ENCODE measurements at regions not wholly inside any gene's neighbourhood (a gene's known extent, or its start where the extent isn't known, plus 50 kb on each side); places are given as distances from the start of the nearest gene placed in this dataset.

DNA sequence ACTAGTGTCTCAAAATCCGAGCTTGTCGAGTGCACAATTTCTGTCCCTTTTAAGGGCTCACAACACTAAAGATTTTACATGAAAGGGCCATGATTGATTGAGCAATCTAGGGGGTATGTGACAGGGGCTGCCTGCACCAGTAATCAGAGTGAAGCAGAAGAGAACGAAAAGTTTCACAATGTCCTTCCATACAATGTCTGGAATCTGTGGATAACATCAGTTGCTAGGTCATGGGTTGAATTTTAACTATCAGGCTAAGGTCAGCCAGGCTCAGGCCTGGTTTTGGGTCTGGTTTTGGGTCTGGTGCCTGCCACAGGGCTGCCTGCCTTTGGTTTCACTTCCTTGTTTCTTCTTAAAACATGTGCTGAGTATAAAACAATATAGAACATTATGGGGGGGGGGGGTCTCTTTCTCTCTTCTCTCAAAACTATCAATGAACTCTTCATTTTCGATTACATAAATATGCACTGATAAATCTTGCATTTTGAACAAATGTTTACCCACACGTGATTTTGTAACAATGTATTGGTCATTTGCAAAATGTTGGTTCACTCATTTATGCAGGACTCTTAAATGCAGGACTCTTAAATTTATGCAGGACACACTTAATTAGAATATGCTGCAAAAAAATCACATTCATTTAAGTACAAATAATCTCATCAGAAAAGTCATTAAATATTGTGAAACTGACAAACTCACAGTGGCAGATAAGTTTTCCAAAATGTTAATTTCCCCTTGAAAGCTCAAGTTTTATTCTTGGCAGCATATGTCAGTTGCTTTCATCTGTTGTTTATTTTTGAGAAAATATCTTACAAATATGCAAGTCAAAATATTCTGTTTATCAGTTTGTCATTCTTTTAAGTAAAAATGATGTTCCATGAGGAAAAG, 290.5 kb upstream of the KYNU start:
- Histone ChIP-seq H3K9me3 (ENCODE audit: control insufficient read depth, insufficient read depth, low read depth, low read length) (no peaks in the 10 kb centered on the region), H3K27me3 (ENCODE audit: control insufficient read depth, insufficient read depth, low read length) (no peaks in the 10 kb centered on the region), H3K4me3 (ENCODE audit: low read depth in 2 of 2, low read length in 2 of 2) (no peak overlapping the region), H3K4me1 (ENCODE audit: control insufficient read depth, insufficient read depth, low read length) (no peaks in the 10 kb centered on the region), H3K36me3 (ENCODE audit: control insufficient read depth, insufficient read depth, low read length) (no peaks in the 10 kb centered on the region), H3K27ac (ENCODE audit: low read length) (no peak overlapping the region)
- CTCF ChIA-PET: no interaction called here
- POLR2A ChIA-PET: no interaction called here
- no TSS peak for BruUV-seq (replicated peaks)
- TF ChIP-seq, protein P1, sequence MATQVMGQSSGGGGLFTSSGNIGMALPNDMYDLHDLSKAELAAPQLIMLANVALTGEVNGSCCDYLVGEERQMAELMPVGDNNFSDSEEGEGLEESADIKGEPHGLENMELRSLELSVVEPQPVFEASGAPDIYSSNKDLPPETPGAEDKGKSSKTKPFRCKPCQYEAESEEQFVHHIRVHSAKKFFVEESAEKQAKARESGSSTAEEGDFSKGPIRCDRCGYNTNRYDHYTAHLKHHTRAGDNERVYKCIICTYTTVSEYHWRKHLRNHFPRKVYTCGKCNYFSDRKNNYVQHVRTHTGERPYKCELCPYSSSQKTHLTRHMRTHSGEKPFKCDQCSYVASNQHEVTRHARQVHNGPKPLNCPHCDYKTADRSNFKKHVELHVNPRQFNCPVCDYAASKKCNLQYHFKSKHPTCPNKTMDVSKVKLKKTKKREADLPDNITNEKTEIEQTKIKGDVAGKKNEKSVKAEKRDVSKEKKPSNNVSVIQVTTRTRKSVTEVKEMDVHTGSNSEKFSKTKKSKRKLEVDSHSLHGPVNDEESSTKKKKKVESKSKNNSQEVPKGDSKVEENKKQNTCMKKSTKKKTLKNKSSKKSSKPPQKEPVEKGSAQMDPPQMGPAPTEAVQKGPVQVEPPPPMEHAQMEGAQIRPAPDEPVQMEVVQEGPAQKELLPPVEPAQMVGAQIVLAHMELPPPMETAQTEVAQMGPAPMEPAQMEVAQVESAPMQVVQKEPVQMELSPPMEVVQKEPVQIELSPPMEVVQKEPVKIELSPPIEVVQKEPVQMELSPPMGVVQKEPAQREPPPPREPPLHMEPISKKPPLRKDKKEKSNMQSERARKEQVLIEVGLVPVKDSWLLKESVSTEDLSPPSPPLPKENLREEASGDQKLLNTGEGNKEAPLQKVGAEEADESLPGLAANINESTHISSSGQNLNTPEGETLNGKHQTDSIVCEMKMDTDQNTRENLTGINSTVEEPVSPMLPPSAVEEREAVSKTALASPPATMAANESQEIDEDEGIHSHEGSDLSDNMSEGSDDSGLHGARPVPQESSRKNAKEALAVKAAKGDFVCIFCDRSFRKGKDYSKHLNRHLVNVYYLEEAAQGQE (IDR thresholded peaks at IDR 0.05; ENCODE audit: insufficient read depth in 1 of 2, low read depth in 2 of 2, low read length in 1 of 2): no peak
- no peak for TF ChIP-seq SIN3A (IDR thresholded peaks at IDR 0.05; ENCODE audit: borderline replicate concordance, insufficient read depth, low read depth, low read length)
- no peak for TF ChIP-seq POLR2AphosphoS5 (IDR thresholded peaks at IDR 0.05; ENCODE audit: low read depth, low read length)
- no peak for TF ChIP-seq TCF7L2 (IDR thresholded peaks at IDR 0.05; ENCODE audit: low read depth, low read length)
- TF ChIP-seq, protein P2, sequence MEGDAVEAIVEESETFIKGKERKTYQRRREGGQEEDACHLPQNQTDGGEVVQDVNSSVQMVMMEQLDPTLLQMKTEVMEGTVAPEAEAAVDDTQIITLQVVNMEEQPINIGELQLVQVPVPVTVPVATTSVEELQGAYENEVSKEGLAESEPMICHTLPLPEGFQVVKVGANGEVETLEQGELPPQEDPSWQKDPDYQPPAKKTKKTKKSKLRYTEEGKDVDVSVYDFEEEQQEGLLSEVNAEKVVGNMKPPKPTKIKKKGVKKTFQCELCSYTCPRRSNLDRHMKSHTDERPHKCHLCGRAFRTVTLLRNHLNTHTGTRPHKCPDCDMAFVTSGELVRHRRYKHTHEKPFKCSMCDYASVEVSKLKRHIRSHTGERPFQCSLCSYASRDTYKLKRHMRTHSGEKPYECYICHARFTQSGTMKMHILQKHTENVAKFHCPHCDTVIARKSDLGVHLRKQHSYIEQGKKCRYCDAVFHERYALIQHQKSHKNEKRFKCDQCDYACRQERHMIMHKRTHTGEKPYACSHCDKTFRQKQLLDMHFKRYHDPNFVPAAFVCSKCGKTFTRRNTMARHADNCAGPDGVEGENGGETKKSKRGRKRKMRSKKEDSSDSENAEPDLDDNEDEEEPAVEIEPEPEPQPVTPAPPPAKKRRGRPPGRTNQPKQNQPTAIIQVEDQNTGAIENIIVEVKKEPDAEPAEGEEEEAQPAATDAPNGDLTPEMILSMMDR (IDR thresholded peaks at IDR 0.05): no peak
- DNase-seq (ENCODE audit: low read depth, low spot score): no peak
- intact Hi-C loops (cut with micrococcal nuclease; ENCODE audit: unreplicated experiment): no loop called here
- ATAC-seq: no peak
- in situ Hi-C loops (cut with HindIII; ENCODE audit: low pct_unique_long_range_greater_than_20kb, low sequenced_read_pairs): no loop called here

- in situ Hi-C loops (cut with HindIII; ENCODE audit: low pct_unique_long_range_greater_than_20kb, low sequenced_read_pairs): no loop called here
- H3K27ac ChIP-seq (ENCODE audit: low read length): no peak overlapping the region
- H3K36me3 ChIP-seq (ENCODE audit: control insufficient read depth, insufficient read depth, low read length): no peaks in the 10 kb centered on the region
- no peak for TF ChIP-seq SIN3A (IDR thresholded peaks at IDR 0.05; ENCODE audit: borderline replicate concordance, insufficient read depth, low read depth, low read length)
- TF ChIP-seq, protein P1 (IDR thresholded peaks at IDR 0.05; ENCODE audit: insufficient read depth in 1 of 2, low read depth in 2 of 2, low read length in 1 of 2): no peak
- no peak for TF ChIP-seq POLR2AphosphoS5 (IDR thresholded peaks at IDR 0.05; ENCODE audit: low read depth, low read length)
- TF ChIP-seq, protein P2 (IDR thresholded peaks at IDR 0.05): no peak
- no peak for TF ChIP-seq TCF7L2 (IDR thresholded peaks at IDR 0.05; ENCODE audit: low read depth, low read length)
- CTCF ChIA-PET: no interaction called here
- BruUV-seq (replicated peaks): no TSS peak
- no peak overlapping the region for H3K4me3 ChIP-seq (ENCODE audit: low read depth in 2 of 2, low read length in 2 of 2)
- no peaks in the 10 kb centered on the region for H3K27me3 ChIP-seq (ENCODE audit: control insufficient read depth, insufficient read depth, low read length)
- no peak for ATAC-seq
- no peak for DNase-seq (ENCODE audit: low read depth, low spot score)
- intact Hi-C loops (cut with micrococcal nuclease; ENCODE audit: unreplicated experiment): no loop called here
- H3K9me3 ChIP-seq (ENCODE audit: control insufficient read depth, insufficient read depth, low read depth, low read length): no peaks in the 10 kb centered on the region
- POLR2A ChIA-PET: no interaction called here
- H3K4me1 ChIP-seq (ENCODE audit: control insufficient read depth, insufficient read depth, low read length): no peaks in the 10 kb centered on the region
These were observed 291.7 kb upstream of the KYNU start for GRCh38 chr2:142585785-142586184.
